Thoracic aorta (tissue), 2 donors: ENCODE measurements at regions not wholly inside any gene's neighbourhood (a gene's known extent, or its start where the extent isn't known, plus 50 kb on each side); places are given as distances from the start of the nearest gene placed in this dataset.

Experiments
- ATAC-seq: fragments of 150-250 bp; one replicate; pipeline ENCODE4 v1.8.0; 2017; ENCODE audit warnings: low read depth; ENCODE audit not compliant: insufficient number of reproducible peaks, low FRiP score
- DNase-seq: peaks from one replicate; pipeline ENCODE4 v3.0.0-alpha.2; 2020; ENCODE audit warnings: low spot score
- H3K27ac ChIP-seq, 2 donors: fragments of 200-600 bp; sonication (generic); 1 replicate in 1 of 2; 2 replicates in 1 of 2; pipeline ENCODE4 v1.5.1; 2016; ENCODE audit warnings: mild to moderate bottlenecking in 2 of 2, moderate library complexity in 2 of 2
- H3K27me3 ChIP-seq: fragments of 200-600 bp; sonication (generic); replicated peaks from 2 replicates; pipeline ENCODE4 v1.6.0; 2016; ENCODE audit warnings: mild to moderate bottlenecking; ENCODE audit not compliant: insufficient read depth
- H3K36me3 ChIP-seq: fragments of 200-600 bp; sonication (generic); one replicate; pipeline ENCODE4 v1.5.1; 2016
- H3K4me1 ChIP-seq, 2 donors: fragments of 200-600 bp; sonication (generic); 1 replicate in 1 of 2; 2 replicates in 1 of 2; pipeline versions ENCODE4 v1.5.1 to v1.6.0; 2016; ENCODE audit warnings: low read depth in 2 of 2, mild to moderate bottlenecking in 1 of 2; ENCODE audit not compliant: control insufficient read depth in 1 of 2
- H3K4me3 ChIP-seq: fragments of 200-600 bp; sonication (generic); 2 replicates; pipeline ENCODE4 v1.5.1; 2016; ENCODE audit warnings: mild to moderate bottlenecking
- H3K9me3 ChIP-seq: fragments of 200-600 bp; sonication (generic); 2 replicates; pipeline ENCODE4 v1.5.1; 2016
- CTCF ChIP-seq: fragments of 200-600 bp; sonication (generic); IDR thresholded peaks from one replicate; pipeline ENCODE4 v1.5.1; 2019; ENCODE audit warnings: antibody characterized with exemption

GRCh38 chr4:178316211-178316610 is 874.0 kb upstream of the AGA start:
- ATAC-seq (no peak), DNase-seq (no peak)
- Histone ChIP-seq H3K4me1 (no peaks in the 10 kb centered on the region), H3K36me3 (no peaks in the 10 kb centered on the region), H3K27me3 (no peaks in the 10 kb centered on the region), H3K9me3 (peaks cover 12% of the 10 kb centered on the region), H3K27ac (no peak overlapping the region), H3K4me3 (no peak overlapping the region)
- TF ChIP-seq CTCF: no peak

DNA sequence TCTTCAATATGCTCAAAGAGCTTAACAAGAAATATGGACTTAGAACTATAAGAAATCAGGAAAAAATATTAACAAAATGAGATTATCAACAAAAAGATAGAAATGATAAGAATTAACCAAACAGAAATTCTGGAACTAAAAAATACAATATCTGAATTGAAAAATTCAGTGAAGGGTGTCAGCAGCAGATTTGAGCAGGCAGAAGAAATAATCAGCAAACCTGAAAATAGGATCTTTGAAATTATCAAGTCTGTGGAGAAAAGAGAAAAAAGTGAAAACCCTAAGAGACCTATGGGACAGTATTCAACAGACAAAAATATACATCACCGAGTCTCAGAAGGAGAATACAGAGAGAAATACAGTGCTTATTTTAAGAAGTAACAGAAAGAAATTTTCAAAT is 877.8 kb upstream of the AGA start:
- TF ChIP-seq CTCF: no peak
- ATAC-seq (no peak), DNase-seq (no peak)
- Histone ChIP-seq H3K36me3 (no peaks in the 10 kb centered on the region), H3K27ac (no peak overlapping the region), H3K9me3 (peaks cover 12% of the 10 kb centered on the region), H3K4me3 (no peak overlapping the region), H3K27me3 (no peaks in the 10 kb centered on the region), H3K4me1 (no peaks in the 10 kb centered on the region)

GRCh38 chr4:178322524-178323183 is 880.4 kb upstream of the AGA start:
- TF ChIP-seq CTCF: no peak
- Histone ChIP-seq H3K9me3 (peaks cover 12% of the 10 kb centered on the region), H3K4me3 (no peak overlapping the region), H3K27me3 (no peaks in the 10 kb centered on the region), H3K36me3 (no peaks in the 10 kb centered on the region), H3K27ac (no peak overlapping the region), H3K4me1 (no peaks in the 10 kb centered on the region)
- ATAC-seq (no peak), DNase-seq (no peak)

DNA sequence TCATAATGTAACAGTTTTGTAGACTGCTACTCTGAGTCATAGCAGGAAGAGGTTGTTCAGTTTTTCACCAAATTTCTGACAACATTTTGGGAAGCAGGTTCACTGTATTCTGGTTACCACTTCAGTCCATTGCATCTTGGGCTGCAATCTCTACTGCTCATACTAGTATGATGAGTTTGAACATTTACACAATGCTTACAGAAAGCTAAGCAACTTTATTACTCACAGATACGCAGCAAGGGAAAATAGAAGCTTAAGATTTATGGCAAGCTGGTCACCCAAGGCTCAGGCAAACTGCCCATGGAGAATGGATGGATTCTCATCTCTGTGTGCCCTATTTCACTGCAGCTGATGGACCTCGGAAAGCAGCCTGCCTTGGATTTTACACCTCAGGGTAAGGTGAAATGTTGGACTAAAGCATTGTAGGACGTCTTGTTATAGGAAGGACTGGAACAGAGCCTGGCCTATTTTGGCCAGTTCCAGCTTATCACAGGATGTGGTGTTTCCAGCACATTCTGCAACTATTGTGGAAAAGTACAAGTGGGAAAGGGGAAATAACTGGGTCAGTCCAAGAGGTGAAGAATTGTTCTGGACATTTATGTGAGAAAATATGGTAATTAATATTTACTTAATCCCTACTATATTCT is 887.1 kb upstream of the AGA start:
- no peak for ATAC-seq
- Histone ChIP-seq H3K4me1 (no peaks in the 10 kb centered on the region), H3K27ac (no peak overlapping the region), H3K9me3 (no peaks in the 10 kb centered on the region), H3K4me3 (no peak overlapping the region), H3K27me3 (no peaks in the 10 kb centered on the region), H3K36me3 (no peaks in the 10 kb centered on the region)
- TF ChIP-seq CTCF: no peak
- DNase-seq: no peak

DNA sequence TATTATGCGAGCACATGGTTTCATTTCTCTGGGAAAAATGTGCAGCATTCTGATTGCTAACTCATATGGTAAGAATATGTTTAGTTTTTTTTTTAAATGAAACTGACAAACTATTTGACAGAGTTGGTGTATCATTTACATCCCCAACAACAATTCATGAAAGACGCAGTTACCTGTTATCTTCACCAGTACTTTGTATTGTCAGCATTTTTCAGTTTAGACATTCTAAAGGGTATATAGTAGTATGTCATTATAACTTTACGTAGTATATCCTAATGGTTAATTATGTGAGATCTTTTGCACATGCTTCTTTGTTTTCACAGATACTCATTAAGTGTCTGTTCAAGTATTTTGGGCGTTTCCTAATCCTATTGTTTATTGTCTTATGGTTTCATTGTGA is 891.1 kb upstream of the AGA start:
- TF ChIP-seq CTCF: no peak
- Histone ChIP-seq H3K4me3 (no peak overlapping the region), H3K27ac (no peak overlapping the region), H3K36me3 (no peaks in the 10 kb centered on the region), H3K9me3 (no peaks in the 10 kb centered on the region), H3K27me3 (no peaks in the 10 kb centered on the region), H3K4me1 (no peaks in the 10 kb centered on the region)
- ATAC-seq (no peak), DNase-seq (no peak)
